Fibroblast of mammary gland (primary cell): ENCODE measurements at regions not wholly inside any gene's neighbourhood (a gene's known extent, or its start where the extent isn't known, plus 50 kb on each side); places are given as distances from the start of the nearest gene placed in this dataset.
"Not testable (repeated sequence)": the region's sequence is repeated elsewhere in the genome, so short reads cannot be mapped to it uniquely, and the experiment has no call there.

Source experiments
- DNase-seq: peaks from one replicate; pipeline ENCODE4 v3.0.0-alpha.2; 2010; ENCODE audit warnings: low read depth
- H3K4me3 ChIP-seq: 2 replicates; pipeline ENCODE4 v1.5.1; 2011; ENCODE audit warnings: low read depth, mild to moderate bottlenecking, low read length, moderate library complexity; ENCODE audit not compliant: control insufficient read depth
- CTCF ChIP-seq: conservative IDR thresholded peaks from 2 replicates; pipeline ENCODE4 v1.5.1; 2011; ENCODE audit warnings: low read depth, low read length, inconsistent platforms; ENCODE audit not compliant: control insufficient read depth, insufficient read depth

GRCh38 chr22:23419171-23419570 lies 160.9 kb downstream of the IGLL1 start:
- H3K4me3 ChIP-seq, result no peak overlapping the region
- TF ChIP-seq CTCF, result no peak
- no peak for DNase-seq

- no peak for TF ChIP-seq CTCF
- no peak overlapping the region for H3K4me3 ChIP-seq
Observed at GRCh38 chr22:23418159-23418788, 161.8 kb downstream of the IGLL1 start.

GRCh38 chr22:23417327-23417726 lies 162.8 kb downstream of the IGLL1 start:
- DNase-seq, result peak; percentile 6
- not testable (repeated sequence) for H3K4me3 ChIP-seq

More at GRCh38 chr22:23418159-23418788, 161.8 kb downstream of the IGLL1 start:
- no peak for DNase-seq

- not testable (repeated sequence) for H3K4me3 ChIP-seq, DNase-seq
Observed at GRCh38 chr22:23416169-23416690, 163.9 kb downstream of the IGLL1 start.

GRCh38 chr22:23415490-23415851 lies 164.6 kb downstream of the IGLL1 start:
- H3K4me3 ChIP-seq, result no peak overlapping the region
- no peak for TF ChIP-seq CTCF
- no peak for DNase-seq

GRCh38 chr22:23414727-23415489 lies 165.2 kb downstream of the IGLL1 start:
- no peak for DNase-seq
- TF ChIP-seq CTCF, result no peak
- no peak overlapping the region for H3K4me3 ChIP-seq

GRCh38 chr22:23411739-23412138 lies 168.4 kb downstream of the IGLL1 start:
- no peak for TF ChIP-seq CTCF
- no peak for DNase-seq
- no peak overlapping the region for H3K4me3 ChIP-seq
